HCT116 (cell line): ENCODE measurements at regions not wholly inside any gene's neighbourhood (a gene's known extent, or its start where the extent isn't known, plus 50 kb on each side); places are given as distances from the start of the nearest gene placed in this dataset.

Experiments used
- ATAC-seq: fragments of 200-7000 bp; cut with Tn5 transposase; 2 replicates; pipeline ENCODE4 v1.9.1; 2020; ENCODE audit warnings: mild to moderate bottlenecking, moderate library complexity
- BruUV-seq: library from RNA; stranded (reverse); fragments of 400-500 nt; replicated peaks from 2 replicates; lab custom pipeline; 2021; lab: Mats Ljungman, UMichigan
- CTCF ChIA-PET: fragments of 300-600 bp; sonication (Branson Sonifier 250); formaldehyde crosslinking; loops from one replicate; lab custom pipeline; 2021; ENCODE audit warnings: antibody characterized with exemption; lab: Charles Lee
- POLR2A ChIA-PET: fragments of 300-600, 350-600 bp; sonication (Branson Sonifier 250); formaldehyde crosslinking; loops from one replicate; lab custom pipeline; 2021; ENCODE audit warnings: antibody characterized with exemption; lab: Charles Lee
- RAD21 ChIA-PET, 2 experiments: fragments of 300-600 bp; sonication (Branson Sonifier 250); formaldehyde crosslinking; loops; one replicate each; lab custom pipeline; 2023; ENCODE audit warnings: low total read pairs in 2 of 2; ENCODE audit not compliant: uncharacterized antibody in 2 of 2, unreplicated experiment in 2 of 2, low non-redundant PET in 1 of 2; lab: Charles Lee
- DNase-seq: peaks from one replicate; pipeline ENCODE4 v3.0.0-alpha.2; 2010; ENCODE audit warnings: low read depth, low spot score
- H2AFZ ChIP-seq: fragments of 200-600 bp; shearing (Covaris generic), sonication (generic); 2 replicates; pipeline ENCODE4 v1.6.1; 2017; ENCODE audit warnings: low read depth, mixed run types, mixed read lengths, antibody characterized with exemption, low read length; ENCODE audit not compliant: poor library complexity, severe bottlenecking
- H3K27ac ChIP-seq: 2 replicates; pipeline ENCODE4 v1.5.1; 2012; ENCODE audit warnings: low read depth, low read length
- H3K27me3 ChIP-seq: fragments of 200-600 bp; sonication (generic); 2 replicates; pipeline ENCODE4 v1.6.1; 2016; ENCODE audit warnings: mixed run types, low read length, mixed read lengths; ENCODE audit not compliant: insufficient read depth
- H3K36me3 ChIP-seq, 2 experiments: fragments of 200-500 bp in 1 of 2; fragments of 200-600 bp in 1 of 2; sonication (Bioruptor generic) in 1 of 2; sonication (generic) in 1 of 2; 2 replicates each; pipeline versions ENCODE4 v1.5.1 to v1.6.1; 2014 to 2016; ENCODE audit warnings: low read length in 2 of 2, inconsistent platforms in 1 of 2, mixed read lengths in 1 of 2, mixed run types in 1 of 2; ENCODE audit not compliant: insufficient read depth in 2 of 2, control insufficient read depth in 1 of 2
- H3K4me1 ChIP-seq, 2 experiments: fragments of 200-600 bp in 1 of 2; sonication (generic) in 1 of 2; 2 replicates each; pipeline versions ENCODE4 v1.5.1 to v1.6.1; 2012 to 2017; ENCODE audit warnings: low read length in 2 of 2, inconsistent platforms in 1 of 2, mild to moderate bottlenecking in 1 of 2, mixed read lengths in 1 of 2, mixed run types in 1 of 2, moderate library complexity in 1 of 2; ENCODE audit not compliant: insufficient read depth in 2 of 2, control insufficient read depth in 1 of 2
- H3K4me2 ChIP-seq: fragments of 200-600 bp; sonication (generic); 2 replicates; pipeline ENCODE4 v1.6.1; 2017; ENCODE audit warnings: mixed run types, low read length, mixed read lengths
- H3K4me3 ChIP-seq, 2 experiments: fragments of 200-600 bp in 1 of 2; sonication (generic) in 1 of 2; replicated peaks in 1 of 2; 2 replicates each; pipeline ENCODE4 v1.5.1; 2011 to 2016; ENCODE audit warnings: low read length in 2 of 2, control low read depth in 1 of 2, low read depth in 1 of 2, mild to moderate bottlenecking in 1 of 2, mixed read lengths in 1 of 2, mixed run types in 1 of 2
- H3K79me2 ChIP-seq: fragments of 200-600 bp; sonication (generic); 2 replicates; pipeline ENCODE4 v1.6.1; 2017; ENCODE audit warnings: mild to moderate bottlenecking, mixed run types, low read length, moderate library complexity, mixed read lengths; ENCODE audit not compliant: insufficient read depth
- H3K9ac ChIP-seq: fragments of 200-600 bp; sonication (generic); 2 replicates; pipeline ENCODE4 v1.6.1; 2016; ENCODE audit warnings: low read length, mixed read lengths
- H3K9me2 ChIP-seq: fragments of 200-600 bp; sonication (generic), shearing (Covaris generic); 2 replicates; pipeline ENCODE4 v1.6.1; 2017; ENCODE audit warnings: mixed run types, mild to moderate bottlenecking, moderate library complexity; ENCODE audit not compliant: insufficient read depth
- H3K9me3 ChIP-seq, 2 experiments: fragments of 200-500 bp in 1 of 2; fragments of 200-600 bp in 1 of 2; sonication (Bioruptor generic) in 1 of 2; sonication (generic) in 1 of 2; 2 replicates each; pipeline ENCODE4 v1.6.1; 2014 to 2017; ENCODE audit warnings: low read length in 2 of 2, mixed read lengths in 2 of 2, inconsistent platforms in 1 of 2, low read depth in 1 of 2, mild to moderate bottlenecking in 1 of 2, mixed run types in 1 of 2, moderate library complexity in 1 of 2; ENCODE audit not compliant: control insufficient read depth in 1 of 2, insufficient read depth in 1 of 2
- H4K20me1 ChIP-seq: fragments of 200-600 bp; sonication (generic), shearing (Covaris generic); 2 replicates; pipeline ENCODE4 v1.6.1; 2017; ENCODE audit warnings: mixed run types, mild to moderate bottlenecking, moderate library complexity; ENCODE audit not compliant: insufficient read depth
- CBX3 ChIP-seq: IDR thresholded peaks from 2 replicates; pipeline ENCODE4 v1.6.1; 2012; ENCODE audit warnings: low read depth
- CEBPB ChIP-seq: IDR thresholded peaks from 2 replicates; pipeline ENCODE4 v1.6.1; 2012; ENCODE audit warnings: low read depth
- JUND ChIP-seq: IDR thresholded peaks from 2 replicates; pipeline ENCODE4 v1.6.1; 2012
- POLR2AphosphoS5 ChIP-seq: IDR thresholded peaks from 2 replicates; pipeline ENCODE4 v1.6.1; 2011; ENCODE audit warnings: mild to moderate bottlenecking, low read depth, low read length, moderate library complexity
- REST ChIP-seq: IDR thresholded peaks from 2 replicates; pipeline ENCODE4 v1.6.1; 2012; ENCODE audit warnings: low read depth
- SRF ChIP-seq: IDR thresholded peaks from 2 replicates; pipeline ENCODE4 v1.6.1; 2012; ENCODE audit warnings: low read depth
- ZFX ChIP-seq: fragments of 450-650 bp; IDR thresholded peaks from 2 replicates; pipeline ENCODE4 v1.6.1; 2017
- ZNF274 ChIP-seq: fragments of 200-500 bp; sonication (Bioruptor generic); IDR thresholded peaks from 2 replicates; pipeline ENCODE4 v1.6.1; 2014; ENCODE audit warnings: mild to moderate bottlenecking, low read depth, low read length, inconsistent platforms
- intact Hi-C: fragments of 100-400 bp; cut with micrococcal nuclease; formaldehyde crosslinking; loops from 2 replicates; pipeline ENCODE4 v1.10.0; 2022

GRCh38 chr1:25061261-25061995 is 131.4 kb upstream of the RUNX3 start:
- ATAC-seq (no peak), DNase-seq (no peak)
- no peaks in the 10 kb centered on the region for H3K79me2 ChIP-seq
- H3K4me3 ChIP-seq, result no peak overlapping the region
- TF ChIP-seq CEBPB (no peak), JUND (no peak), ZFX (no peak), REST (no peak), POLR2AphosphoS5 (no peak), ZNF274 (no peak), CBX3 (no peak), SRF (no peak)
- H2AFZ ChIP-seq, result no peak overlapping the region
- ChIA-PET RAD21 (no interaction called here), POLR2A (no interaction called here), CTCF (no interaction called here)
- H3K4me1 ChIP-seq, result peaks cover 4 to 8% of the 10 kb centered on the region in 2 experiments; a peak in 3 of 4 replicates
- no peaks in the 10 kb centered on the region for H3K9me2 ChIP-seq
- no peaks in the 10 kb centered on the region for H4K20me1 ChIP-seq
- no TSS peak for BruUV-seq
- no peak overlapping the region for H3K4me2 ChIP-seq
- H3K27me3 ChIP-seq, result no peaks in the 10 kb centered on the region
- no peaks in the 10 kb centered on the region for H3K9me3 ChIP-seq
- H3K27ac ChIP-seq, result no peak overlapping the region
- intact Hi-C loops, result no loop called here
- H3K9ac ChIP-seq, result no peak overlapping the region
- no peaks in the 10 kb centered on the region for H3K36me3 ChIP-seq
